PC-9 (cell line): ENCODE measurements at regions not wholly inside any gene's neighbourhood (a gene's known extent, or its start where the extent isn't known, plus 50 kb on each side); places are given as distances from the start of the nearest gene placed in this dataset.

Experiments
- BruUV-seq: library from RNA; stranded (reverse); fragments of 400-500 nt; replicated peaks from 2 replicates; lab custom pipeline; 2021; lab: Mats Ljungman, UMichigan
- CTCF ChIA-PET: fragments of 300-600 bp; sonication (Branson Sonifier 250); formaldehyde crosslinking; loops from one replicate; lab custom pipeline; 2022; ENCODE audit warnings: antibody characterized with exemption; lab: Charles Lee
- POLR2A ChIA-PET: fragments of 300-600 bp; sonication (Branson Sonifier 250); formaldehyde crosslinking; loops from one replicate; lab custom pipeline; 2022; ENCODE audit warnings: antibody characterized with exemption; ENCODE audit not compliant: unreplicated experiment; lab: Charles Lee
- DNase-seq, 2 experiments: peaks; one replicate each; pipeline versions ENCODE4 v3.0.0 to v3.0.0-alpha.2; 2015 to 2022; ENCODE audit warnings: mixed read lengths in 1 of 2
- H2AFZ ChIP-seq: fragments of 200-600 bp; sonication (generic); 2 replicates; pipeline ENCODE4 v1.8.1; 2017; ENCODE audit warnings: antibody characterized with exemption
- H3F3A ChIP-seq: fragments of 200-600 bp; sonication (generic); 2 replicates; pipeline ENCODE4 v1.8.1; 2017; ENCODE audit warnings: antibody characterized with exemption, mild to moderate bottlenecking, low read depth; ENCODE audit not compliant: insufficient read depth
- H3K27ac ChIP-seq: fragments of 200-600 bp; sonication (generic); 2 replicates; pipeline ENCODE4 v1.6.1; 2016; ENCODE audit warnings: mixed run types
- H3K27me3 ChIP-seq: fragments of 200-600 bp; sonication (generic); 2 replicates; pipeline ENCODE4 v1.6.1; 2016; ENCODE audit warnings: low read depth, mixed run types; ENCODE audit not compliant: insufficient read depth
- H3K36me3 ChIP-seq: fragments of 200-600 bp; sonication (generic); 2 replicates; pipeline ENCODE4 v1.6.1; 2016; ENCODE audit warnings: low read depth, mixed run types
- H3K4me1 ChIP-seq: fragments of 200-600 bp; sonication (generic); replicated peaks from 2 replicates; pipeline ENCODE4 v1.6.1; 2016; ENCODE audit warnings: mixed run types; ENCODE audit not compliant: insufficient read depth
- H3K4me2 ChIP-seq: fragments of 200-600 bp; sonication (generic); 2 replicates; pipeline ENCODE4 v1.6.1; 2017; ENCODE audit warnings: mixed run types
- H3K4me3 ChIP-seq: fragments of 200-600 bp; sonication (generic); 2 replicates; pipeline ENCODE4 v1.6.1; 2016; ENCODE audit warnings: mixed run types
- H3K79me2 ChIP-seq: fragments of 200-600 bp; sonication (generic); 2 replicates; pipeline ENCODE4 v1.6.1; 2017; ENCODE audit warnings: low read depth, mixed run types
- H3K9me2 ChIP-seq: fragments of 200-600 bp; sonication (generic); 2 replicates; pipeline ENCODE4 v1.8.1; 2017; ENCODE audit warnings: mild to moderate bottlenecking; ENCODE audit not compliant: insufficient read depth
- H3K9me3 ChIP-seq: fragments of 200-600 bp; sonication (generic); 2 replicates; pipeline ENCODE4 v1.8.1; 2016; ENCODE audit warnings: low read depth; ENCODE audit not compliant: insufficient read depth
- H4K20me1 ChIP-seq: fragments of 200-600 bp; sonication (generic); 2 replicates; pipeline ENCODE4 v1.8.1; 2017; ENCODE audit not compliant: insufficient read depth
- EZH2 ChIP-seq: fragments of 200-600 bp; sonication (generic); IDR thresholded peaks from 2 replicates; pipeline ENCODE4 v1.8.0; 2017; ENCODE audit warnings: antibody characterized with exemption, low read depth
- intact Hi-C: fragments of 100-400 bp; cut with micrococcal nuclease; formaldehyde crosslinking; loops from one replicate; pipeline ENCODE4 v1.10.0; 2022; ENCODE audit not compliant: unreplicated experiment
- TF ChIP-seq, protein P1 (sequence below): fragments of 200-600 bp; sonication (generic); conservative IDR thresholded peaks from 2 replicates; pipeline ENCODE4 v1.6.1; 2017; ENCODE audit warnings: mixed run types, antibody characterized with exemption, mild to moderate bottlenecking, moderate library complexity

DNA sequence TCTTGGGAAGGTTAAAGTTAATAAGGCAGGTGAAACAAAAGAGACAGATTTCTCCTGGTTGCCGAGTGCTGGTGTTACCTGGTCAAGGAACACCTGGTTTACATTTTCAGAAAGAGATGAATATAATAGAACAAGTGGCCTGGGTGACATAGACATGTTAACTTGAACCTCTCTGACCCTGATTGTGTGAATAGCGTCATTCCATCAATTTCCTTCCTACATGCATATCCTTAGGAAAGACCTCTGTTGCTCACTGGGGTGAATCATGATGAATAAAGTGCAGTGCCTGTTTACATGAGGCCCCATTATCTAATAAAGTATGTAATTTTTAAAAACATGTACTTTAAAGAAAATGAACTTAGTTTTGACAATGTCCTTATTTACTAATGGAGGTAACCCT lies 1822.9 kb upstream of the FLRT2 start:
- CTCF ChIA-PET, result interaction anchor here (0.7 kb wide), 1 partner anchor 1992 kb away, joined by 3 read pairs; no protein-coding TSS in a partner anchor
- H3K36me3 ChIP-seq, result no peaks in the 10 kb centered on the region

DNA sequence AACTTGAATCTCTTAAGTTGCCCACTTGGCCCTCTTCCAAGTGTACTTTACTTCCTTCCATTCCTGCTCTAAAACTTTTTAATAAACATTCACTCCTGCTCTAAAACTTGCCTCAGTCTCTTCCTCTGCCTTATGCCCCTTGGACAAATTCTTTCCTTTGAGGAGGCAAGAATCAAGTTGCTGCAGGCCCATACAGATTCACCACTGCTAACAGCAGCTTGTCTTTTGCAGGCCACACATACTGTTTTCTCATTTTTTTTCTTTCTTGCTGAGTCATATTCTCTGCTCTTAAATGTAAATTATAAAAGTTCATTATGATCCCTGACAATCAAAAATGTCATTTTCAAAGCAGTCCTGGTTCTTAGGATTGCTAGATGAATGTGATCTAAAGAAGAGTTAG lies 1820.8 kb upstream of the FLRT2 start:
- intact Hi-C loops, result no loop called here
- CTCF ChIA-PET, result no interaction called here
- TF ChIP-seq, protein P1, sequence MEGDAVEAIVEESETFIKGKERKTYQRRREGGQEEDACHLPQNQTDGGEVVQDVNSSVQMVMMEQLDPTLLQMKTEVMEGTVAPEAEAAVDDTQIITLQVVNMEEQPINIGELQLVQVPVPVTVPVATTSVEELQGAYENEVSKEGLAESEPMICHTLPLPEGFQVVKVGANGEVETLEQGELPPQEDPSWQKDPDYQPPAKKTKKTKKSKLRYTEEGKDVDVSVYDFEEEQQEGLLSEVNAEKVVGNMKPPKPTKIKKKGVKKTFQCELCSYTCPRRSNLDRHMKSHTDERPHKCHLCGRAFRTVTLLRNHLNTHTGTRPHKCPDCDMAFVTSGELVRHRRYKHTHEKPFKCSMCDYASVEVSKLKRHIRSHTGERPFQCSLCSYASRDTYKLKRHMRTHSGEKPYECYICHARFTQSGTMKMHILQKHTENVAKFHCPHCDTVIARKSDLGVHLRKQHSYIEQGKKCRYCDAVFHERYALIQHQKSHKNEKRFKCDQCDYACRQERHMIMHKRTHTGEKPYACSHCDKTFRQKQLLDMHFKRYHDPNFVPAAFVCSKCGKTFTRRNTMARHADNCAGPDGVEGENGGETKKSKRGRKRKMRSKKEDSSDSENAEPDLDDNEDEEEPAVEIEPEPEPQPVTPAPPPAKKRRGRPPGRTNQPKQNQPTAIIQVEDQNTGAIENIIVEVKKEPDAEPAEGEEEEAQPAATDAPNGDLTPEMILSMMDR, result no peak
- TF ChIP-seq EZH2, result no peak
- POLR2A ChIA-PET, result no interaction called here
- Histone ChIP-seq H3K79me2 (no peaks in the 10 kb centered on the region), H4K20me1 (no peaks in the 10 kb centered on the region), H3K36me3 (no peaks in the 10 kb centered on the region), H2AFZ (no peak overlapping the region), H3F3A (no peaks in the 10 kb centered on the region), H3K4me3 (no peak overlapping the region), H3K4me1 (no peaks in the 10 kb centered on the region), H3K9me3 (no peaks in the 10 kb centered on the region), H3K4me2 (no peak overlapping the region), H3K27ac (no peak overlapping the region), H3K9me2 (no peaks in the 10 kb centered on the region), H3K27me3 (no peaks in the 10 kb centered on the region)
- no TSS peak for BruUV-seq
- no peak for DNase-seq

More for the DNA sequence above, 1822.9 kb upstream of the FLRT2 start:
- intact Hi-C loops, result no loop called here
- no peak for DNase-seq
- no peaks in the 10 kb centered on the region for H3K9me2 ChIP-seq
- no peaks in the 10 kb centered on the region for H3K27me3 ChIP-seq
- no peaks in the 10 kb centered on the region for H3K9me3 ChIP-seq
- TF ChIP-seq EZH2, result no peak
- TF ChIP-seq, protein P1, result no peak
- no peaks in the 10 kb centered on the region for H3K4me1 ChIP-seq
- no peak overlapping the region for H3K4me3 ChIP-seq
- no peak overlapping the region for H3K27ac ChIP-seq
- H2AFZ ChIP-seq, result no peak overlapping the region
- POLR2A ChIA-PET, result no interaction called here
- H3K4me2 ChIP-seq, result no peak overlapping the region
- BruUV-seq, result no TSS peak
- no peaks in the 10 kb centered on the region for H3K79me2 ChIP-seq
- H4K20me1 ChIP-seq, result no peaks in the 10 kb centered on the region
- H3F3A ChIP-seq, result no peaks in the 10 kb centered on the region

DNA sequence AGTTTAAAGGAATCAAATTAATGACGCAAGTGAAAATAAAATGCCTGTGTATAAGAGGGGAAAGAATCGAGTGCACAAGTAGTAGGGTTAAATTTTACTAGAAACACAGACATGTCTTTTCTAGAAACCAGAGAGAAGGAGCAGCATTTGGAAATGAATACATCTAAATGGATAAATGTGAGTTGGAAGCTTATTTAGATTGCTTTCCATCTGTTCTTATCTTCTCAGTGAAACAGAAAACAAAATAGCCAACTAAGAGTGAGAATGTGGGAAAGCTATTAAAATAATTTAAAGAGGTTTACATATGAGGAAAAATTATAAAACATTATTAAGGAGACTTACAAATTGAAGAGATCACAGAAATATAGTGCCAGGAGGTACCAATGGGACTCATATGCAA lies 1818.9 kb upstream of the FLRT2 start:
- intact Hi-C loops, result no loop called here
- Histone ChIP-seq H3K4me2 (no peak overlapping the region), H2AFZ (no peak overlapping the region), H4K20me1 (no peaks in the 10 kb centered on the region), H3K9me3 (no peaks in the 10 kb centered on the region), H3K4me1 (no peaks in the 10 kb centered on the region), H3K27me3 (no peaks in the 10 kb centered on the region), H3K36me3 (no peaks in the 10 kb centered on the region), H3K27ac (no peak overlapping the region), H3K4me3 (no peak overlapping the region), H3F3A (no peaks in the 10 kb centered on the region), H3K9me2 (no peaks in the 10 kb centered on the region), H3K79me2 (no peaks in the 10 kb centered on the region)
- CTCF ChIA-PET, result no interaction called here
- POLR2A ChIA-PET, result no interaction called here
- DNase-seq, result no peak
- no TSS peak for BruUV-seq
- no peak for TF ChIP-seq EZH2
- TF ChIP-seq, protein P1, result no peak
